ENCODE measurements at regions not wholly inside any gene's neighbourhood (a gene's known extent, or its start where the extent isn't known, plus 50 kb on each side); places are given as distances from the start of the nearest gene placed in this dataset.

DNA sequence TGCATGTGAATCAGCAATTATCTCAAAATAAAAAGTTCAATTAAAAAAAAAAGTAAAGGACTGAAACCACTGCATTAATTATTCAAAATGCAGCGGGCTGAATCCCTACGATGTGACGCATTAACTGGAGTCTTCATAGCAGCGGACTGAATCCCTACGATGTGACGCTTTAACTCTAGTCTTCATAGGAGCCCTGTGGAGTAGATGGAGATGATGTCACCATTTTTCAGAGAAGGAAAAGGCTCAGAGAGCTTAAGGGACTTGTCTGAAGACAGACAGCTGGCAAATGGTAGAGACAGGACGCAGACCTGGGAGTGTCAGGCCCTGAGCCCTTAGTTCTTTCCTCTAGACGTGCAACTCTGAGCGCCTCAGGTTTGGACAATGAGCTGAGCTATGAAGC, 168.0 kb upstream of the MYL2 start (continued):
- TF ChIP-seq, protein P1, sequence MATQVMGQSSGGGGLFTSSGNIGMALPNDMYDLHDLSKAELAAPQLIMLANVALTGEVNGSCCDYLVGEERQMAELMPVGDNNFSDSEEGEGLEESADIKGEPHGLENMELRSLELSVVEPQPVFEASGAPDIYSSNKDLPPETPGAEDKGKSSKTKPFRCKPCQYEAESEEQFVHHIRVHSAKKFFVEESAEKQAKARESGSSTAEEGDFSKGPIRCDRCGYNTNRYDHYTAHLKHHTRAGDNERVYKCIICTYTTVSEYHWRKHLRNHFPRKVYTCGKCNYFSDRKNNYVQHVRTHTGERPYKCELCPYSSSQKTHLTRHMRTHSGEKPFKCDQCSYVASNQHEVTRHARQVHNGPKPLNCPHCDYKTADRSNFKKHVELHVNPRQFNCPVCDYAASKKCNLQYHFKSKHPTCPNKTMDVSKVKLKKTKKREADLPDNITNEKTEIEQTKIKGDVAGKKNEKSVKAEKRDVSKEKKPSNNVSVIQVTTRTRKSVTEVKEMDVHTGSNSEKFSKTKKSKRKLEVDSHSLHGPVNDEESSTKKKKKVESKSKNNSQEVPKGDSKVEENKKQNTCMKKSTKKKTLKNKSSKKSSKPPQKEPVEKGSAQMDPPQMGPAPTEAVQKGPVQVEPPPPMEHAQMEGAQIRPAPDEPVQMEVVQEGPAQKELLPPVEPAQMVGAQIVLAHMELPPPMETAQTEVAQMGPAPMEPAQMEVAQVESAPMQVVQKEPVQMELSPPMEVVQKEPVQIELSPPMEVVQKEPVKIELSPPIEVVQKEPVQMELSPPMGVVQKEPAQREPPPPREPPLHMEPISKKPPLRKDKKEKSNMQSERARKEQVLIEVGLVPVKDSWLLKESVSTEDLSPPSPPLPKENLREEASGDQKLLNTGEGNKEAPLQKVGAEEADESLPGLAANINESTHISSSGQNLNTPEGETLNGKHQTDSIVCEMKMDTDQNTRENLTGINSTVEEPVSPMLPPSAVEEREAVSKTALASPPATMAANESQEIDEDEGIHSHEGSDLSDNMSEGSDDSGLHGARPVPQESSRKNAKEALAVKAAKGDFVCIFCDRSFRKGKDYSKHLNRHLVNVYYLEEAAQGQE (IDR thresholded peaks at IDR 0.05), result no peak
- no peak for TF ChIP-seq KDM5A (IDR thresholded peaks at IDR 0.05)

DNA sequence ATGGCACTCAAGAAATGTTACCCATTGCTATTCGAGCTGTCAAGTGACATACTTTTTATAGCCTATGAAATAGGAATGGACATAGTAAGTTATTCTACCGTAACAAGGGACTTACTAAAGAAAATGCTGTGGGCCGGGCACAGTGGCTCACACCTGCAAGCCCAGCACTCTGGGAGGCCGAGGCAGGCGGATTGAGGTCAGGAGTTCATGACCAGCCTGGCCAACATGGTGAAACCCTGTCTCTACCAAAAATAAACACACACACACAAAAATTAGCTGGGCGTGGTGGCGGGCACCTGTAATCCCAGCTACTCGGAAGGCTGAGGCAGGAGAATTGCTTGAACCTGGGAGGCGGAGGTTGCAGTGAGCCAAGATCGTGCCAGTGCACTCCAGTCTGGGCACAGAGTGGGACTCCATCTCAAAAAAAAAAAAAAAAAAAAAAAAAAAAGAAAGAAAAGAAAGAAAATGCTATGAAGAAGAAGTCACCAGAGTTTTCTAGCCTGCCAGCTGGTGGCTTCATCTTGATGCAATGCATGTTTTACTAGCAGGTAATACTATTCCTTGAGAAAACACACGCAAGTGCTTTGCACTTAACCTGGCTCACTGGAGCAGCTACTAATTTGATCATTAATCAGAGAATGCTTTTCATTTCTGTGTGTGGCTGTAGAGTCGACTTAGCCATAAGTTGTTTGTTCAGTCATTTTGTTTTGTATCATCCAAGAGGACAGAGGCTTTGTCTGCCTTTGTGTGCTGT, 166.7 kb upstream of the MYL2 start:
- no peaks in the 10 kb centered on the region for H3K9me3 ChIP-seq
- no peak overlapping the region for H3K4me2 ChIP-seq
- H3K4me3 ChIP-seq, result no peak overlapping the region
- ChIA-PET CTCF (interaction anchor here (1.2 to 1.4 kb wide), 3 partner anchors 11 to 63 kb away, joined by 3 to 4 read pairs (median 4); no protein-coding TSS in a partner anchor), POLR2A (no interaction called here)
- FAIRE-seq, result no peak
- DNase-seq (ENCODE audit: low read depth in 1 of 2, low spot score in 1 of 2), result no peak
- no peak overlapping the region for H3K27ac ChIP-seq
- no peak for TF ChIP-seq HOXB13 (CRISPR knock-in tag; IDR thresholded peaks at IDR 0.05; ENCODE audit: low read depth)
- no peak for TF ChIP-seq SMC3 (IDR thresholded peaks at IDR 0.05)
- TF ChIP-seq ESRRA (IDR thresholded peaks at IDR 0.05; ENCODE audit: borderline replicate concordance, low read length), result no peak
- TF ChIP-seq, protein P2, sequence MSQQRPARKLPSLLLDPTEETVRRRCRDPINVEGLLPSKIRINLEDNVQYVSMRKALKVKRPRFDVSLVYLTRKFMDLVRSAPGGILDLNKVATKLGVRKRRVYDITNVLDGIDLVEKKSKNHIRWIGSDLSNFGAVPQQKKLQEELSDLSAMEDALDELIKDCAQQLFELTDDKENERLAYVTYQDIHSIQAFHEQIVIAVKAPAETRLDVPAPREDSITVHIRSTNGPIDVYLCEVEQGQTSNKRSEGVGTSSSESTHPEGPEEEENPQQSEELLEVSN (IDR thresholded peaks at IDR 0.05; ENCODE audit: borderline replicate concordance, low read depth), result no peak
- 52% methylated on average over 12 of the region's 12 CpGs for WGBS (ENCODE audit: missing lambda C conversion rate)
- ATAC-seq, result no peak
- no peaks in the 10 kb centered on the region for H3K4me1 ChIP-seq

DNA sequence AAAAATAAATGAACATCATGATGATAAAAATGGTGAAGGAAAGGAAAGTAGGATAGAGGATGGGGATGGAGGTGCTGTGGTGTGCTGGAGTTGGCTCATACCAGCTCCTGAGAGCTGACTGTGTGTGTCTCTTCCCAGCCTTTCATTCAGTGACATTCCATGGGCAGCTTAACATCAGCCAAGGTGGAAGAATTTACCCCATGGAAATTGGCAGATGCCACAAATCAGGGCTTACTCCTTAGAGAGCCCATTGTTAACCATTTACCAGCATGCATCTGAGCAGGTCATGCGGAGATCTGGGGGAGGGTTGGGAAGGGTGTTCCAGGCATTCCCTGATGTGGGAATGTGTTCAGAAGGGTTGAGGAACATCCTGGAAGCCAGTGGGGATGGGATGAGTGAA, 164.7 kb upstream of the MYL2 start:
- CTCF ChIA-PET, result interaction anchor here (1.4 kb wide), 1 partner anchor 47 kb away, joined by 3 read pairs; no protein-coding TSS in a partner anchor
- TF ChIP-seq RARB (CRISPR knock-in tag; IDR thresholded peaks at IDR 0.05), result no peak
- TF ChIP-seq RNF2 (IDR thresholded peaks at IDR 0.05; ENCODE audit: borderline replicate concordance, low read depth), result no peak
- TF ChIP-seq JUN (IDR thresholded peaks at IDR 0.05), result no peak
- TF ChIP-seq, protein P3, sequence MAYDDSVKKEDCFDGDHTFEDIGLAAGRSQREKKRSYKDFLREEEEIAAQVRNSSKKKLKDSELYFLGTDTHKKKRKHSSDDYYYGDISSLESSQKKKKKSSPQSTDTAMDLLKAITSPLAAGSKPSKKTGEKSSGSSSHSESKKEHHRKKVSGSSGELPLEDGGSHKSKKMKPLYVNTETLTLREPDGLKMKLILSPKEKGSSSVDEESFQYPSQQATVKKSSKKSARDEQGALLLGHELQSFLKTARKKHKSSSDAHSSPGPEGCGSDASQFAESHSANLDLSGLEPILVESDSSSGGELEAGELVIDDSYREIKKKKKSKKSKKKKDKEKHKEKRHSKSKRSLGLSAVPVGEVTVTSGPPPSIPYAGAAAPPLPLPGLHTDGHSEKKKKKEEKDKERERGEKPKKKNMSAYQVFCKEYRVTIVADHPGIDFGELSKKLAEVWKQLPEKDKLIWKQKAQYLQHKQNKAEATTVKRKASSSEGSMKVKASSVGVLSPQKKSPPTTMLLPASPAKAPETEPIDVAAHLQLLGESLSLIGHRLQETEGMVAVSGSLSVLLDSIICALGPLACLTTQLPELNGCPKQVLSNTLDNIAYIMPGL (CRISPR knock-in tag; IDR thresholded peaks at IDR 0.05; ENCODE audit: borderline replicate concordance), result no peak
- POLR2A ChIA-PET, result no interaction called here
- DNase-seq (ENCODE audit: low read depth in 1 of 2, low spot score in 1 of 2), result no peak
- H3K4me3 ChIP-seq, result no peak overlapping the region
- no peaks in the 10 kb centered on the region for H3K4me1 ChIP-seq
- FAIRE-seq, result no peak
- 40% methylated on average over 1 of the region's 1 CpG for WGBS (ENCODE audit: missing lambda C conversion rate)
- H3K9me3 ChIP-seq, result no peaks in the 10 kb centered on the region
- H3K27ac ChIP-seq, result no peak overlapping the region
- peak in 1 of 2 experiments; percentile 32; a peak in 1 of 6 replicates for ATAC-seq
- H3K4me2 ChIP-seq, result 0 out of 3 replicates have a peak overlapping the region, but pooled peaks have one; percentile 9

DNA sequence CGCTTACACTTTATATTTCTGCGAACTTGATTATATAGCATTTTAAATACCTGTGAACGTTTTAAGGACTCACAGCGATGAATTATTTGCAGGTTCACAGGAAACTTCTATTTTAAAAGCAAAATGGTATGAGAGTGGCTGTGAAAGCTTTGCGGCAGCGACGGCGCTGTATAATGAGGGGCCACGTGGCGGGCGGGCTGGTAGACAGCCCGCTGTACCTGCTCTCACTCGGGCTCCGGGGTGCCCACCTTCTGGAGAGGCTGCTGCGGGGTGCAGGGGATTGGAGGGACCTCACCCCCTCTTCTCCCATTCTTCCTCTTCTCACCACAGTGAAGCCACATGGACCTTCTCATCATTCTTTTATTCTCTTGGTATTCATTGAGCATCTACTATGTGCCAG, 164.2 kb upstream of the MYL2 start:
- POLR2A ChIA-PET, result no interaction called here
- no peak for FAIRE-seq
- Histone ChIP-seq H3K9me3 (no peaks in the 10 kb centered on the region), H3K4me3 (no peak overlapping the region), H3K4me2 (no peak overlapping the region), H3K27ac (no peak overlapping the region), H3K4me1 (no peaks in the 10 kb centered on the region)
- DNase-seq (ENCODE audit: low read depth in 1 of 2, low spot score in 1 of 2), result no peak
- 66% methylated on average over 15 of the region's 15 CpGs for WGBS (ENCODE audit: missing lambda C conversion rate)
- ATAC-seq, result no peak
- TF ChIP-seq CHD4 (IDR thresholded peaks at IDR 0.05; ENCODE audit: borderline replicate concordance), result no peak
- TF ChIP-seq CEBPB (IDR thresholded peaks at IDR 0.05), result no peak
- TF ChIP-seq NFE2L2 (conservative IDR thresholded peaks at IDR 0.05; ENCODE audit: low read length), result no peak
- no peak for TF ChIP-seq POLR2A (IDR thresholded peaks at IDR 0.05; ENCODE audit: low read length)
- TF ChIP-seq, protein P4, sequence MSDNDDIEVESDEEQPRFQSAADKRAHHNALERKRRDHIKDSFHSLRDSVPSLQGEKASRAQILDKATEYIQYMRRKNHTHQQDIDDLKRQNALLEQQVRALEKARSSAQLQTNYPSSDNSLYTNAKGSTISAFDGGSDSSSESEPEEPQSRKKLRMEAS (IDR thresholded peaks at IDR 0.05), result no peak
- no peak for TF ChIP-seq TFCP2L1 (CRISPR knock-in tag; IDR thresholded peaks at IDR 0.05)
- no peak for TF ChIP-seq HOXB5 (CRISPR knock-in tag; IDR thresholded peaks at IDR 0.05)
- no peak for TF ChIP-seq TP53 (CRISPR knock-in tag; IDR thresholded peaks at IDR 0.05)
- TF ChIP-seq, protein P2 (IDR thresholded peaks at IDR 0.05; ENCODE audit: borderline replicate concordance, low read depth), result no peak
- TF ChIP-seq BHLHE40 (IDR thresholded peaks at IDR 0.05; ENCODE audit: low read depth, low read length), result no peak
- TF ChIP-seq POLR2AphosphoS2 (conservative IDR thresholded peaks at IDR 0.05; ENCODE audit: low read length), result no peak
- TF ChIP-seq, protein P5, sequence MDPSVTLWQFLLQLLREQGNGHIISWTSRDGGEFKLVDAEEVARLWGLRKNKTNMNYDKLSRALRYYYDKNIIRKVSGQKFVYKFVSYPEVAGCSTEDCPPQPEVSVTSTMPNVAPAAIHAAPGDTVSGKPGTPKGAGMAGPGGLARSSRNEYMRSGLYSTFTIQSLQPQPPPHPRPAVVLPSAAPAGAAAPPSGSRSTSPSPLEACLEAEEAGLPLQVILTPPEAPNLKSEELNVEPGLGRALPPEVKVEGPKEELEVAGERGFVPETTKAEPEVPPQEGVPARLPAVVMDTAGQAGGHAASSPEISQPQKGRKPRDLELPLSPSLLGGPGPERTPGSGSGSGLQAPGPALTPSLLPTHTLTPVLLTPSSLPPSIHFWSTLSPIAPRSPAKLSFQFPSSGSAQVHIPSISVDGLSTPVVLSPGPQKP (IDR thresholded peaks at IDR 0.05; ENCODE audit: low read depth, low read length), result no peak
- CTCF ChIA-PET, result interaction anchor here (1.4 kb wide), 1 partner anchor 46 kb away, joined by 3 read pairs; no protein-coding TSS in a partner anchor

All from A549 (cell line).